GM10266 (cell line): ENCODE measurements at regions not wholly inside any gene's neighbourhood (a gene's known extent, or its start where the extent isn't known, plus 50 kb on each side); places are given as distances from the start of the nearest gene placed in this dataset.

ENCODE experiments used
- DNase-seq: peaks from one replicate; pipeline ENCODE4 v3.0.0; 2012; ENCODE audit errors: extremely low spot score
- CTCF ChIP-seq: IDR thresholded peaks from 2 replicates; pipeline ENCODE4 v1.5.1; 2012; ENCODE audit warnings: mild to moderate bottlenecking, low read depth; ENCODE audit not compliant: control insufficient read depth, insufficient read depth; ENCODE audit errors: missing control alignments

GRCh38 chr4:74667944-74668343, 126.4 kb downstream of the BTC start:
- no peak for TF ChIP-seq CTCF

DNA sequence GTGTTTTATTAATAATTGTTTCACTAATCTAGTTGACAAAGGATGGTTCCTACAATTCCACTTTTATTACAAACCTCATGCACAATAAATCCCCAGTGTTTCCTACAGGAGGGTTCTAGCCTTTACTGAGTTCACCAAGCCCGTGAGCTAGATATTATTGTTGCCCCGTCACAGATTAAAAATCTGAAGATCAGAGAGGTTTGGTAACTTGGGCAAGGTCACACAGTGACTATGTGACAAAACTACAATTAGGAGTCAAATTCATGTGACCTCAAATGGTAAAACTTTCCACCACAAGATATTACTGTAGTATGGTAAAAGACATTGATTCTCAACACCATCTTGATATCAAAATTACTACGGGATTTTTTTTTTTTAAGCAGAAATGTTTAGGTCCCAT, 124.6 kb downstream of the BTC start:
- TF ChIP-seq CTCF = no peak
- no peak for DNase-seq

More at GRCh38 chr4:74667944-74668343, 126.4 kb downstream of the BTC start:
- no peak for DNase-seq

DNA sequence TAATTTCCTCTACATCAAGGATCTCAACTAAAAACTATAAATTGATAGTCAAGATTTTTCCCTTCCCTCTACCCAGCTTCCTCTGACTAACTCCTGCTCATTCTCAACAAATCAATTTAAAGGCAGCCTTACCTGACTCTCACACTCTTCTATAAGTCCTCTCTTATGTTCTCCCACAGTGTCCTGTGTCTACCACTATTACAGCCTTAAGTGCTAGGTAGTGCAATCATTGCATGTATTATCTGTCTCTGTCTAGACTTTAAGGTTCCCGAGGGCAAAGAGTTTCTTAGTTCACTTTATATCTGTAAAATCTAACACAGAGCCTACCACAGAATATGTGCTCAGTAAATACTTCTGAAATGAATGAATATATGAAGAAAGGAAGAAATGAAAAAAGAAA, 123.7 kb downstream of the BTC start:
- DNase-seq = no peak
- TF ChIP-seq CTCF = no peak

DNA sequence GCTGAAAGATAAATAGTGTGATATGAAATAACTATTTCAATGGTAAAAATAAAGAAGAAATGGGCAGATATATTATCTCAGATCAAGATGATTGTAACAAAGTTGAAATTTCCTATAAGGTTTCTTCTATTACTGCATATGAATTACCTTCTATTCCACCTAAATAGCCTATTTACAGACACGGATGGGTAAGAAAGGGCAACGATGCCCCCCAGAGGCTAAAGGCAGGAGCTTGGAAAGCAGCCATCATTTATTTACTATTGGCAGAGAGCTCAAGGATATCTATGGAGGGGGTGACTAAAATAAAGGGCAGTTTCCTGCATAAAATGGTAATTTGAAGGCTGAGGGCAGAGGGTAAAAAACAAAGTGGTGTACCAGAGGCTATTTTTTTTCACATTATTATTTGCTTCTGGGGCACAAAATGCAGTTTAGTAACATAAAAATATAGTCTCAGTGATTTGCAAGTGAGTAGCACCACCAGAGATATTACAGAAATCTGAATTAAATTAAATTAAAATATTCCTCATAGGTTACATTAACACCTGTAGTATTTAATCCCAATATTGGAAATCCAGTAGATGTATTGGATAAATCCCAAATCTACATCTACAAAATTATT, 123.1 kb downstream of the BTC start:
- TF ChIP-seq CTCF = peak; percentile 43
- DNase-seq = peak; percentile 8

DNA sequence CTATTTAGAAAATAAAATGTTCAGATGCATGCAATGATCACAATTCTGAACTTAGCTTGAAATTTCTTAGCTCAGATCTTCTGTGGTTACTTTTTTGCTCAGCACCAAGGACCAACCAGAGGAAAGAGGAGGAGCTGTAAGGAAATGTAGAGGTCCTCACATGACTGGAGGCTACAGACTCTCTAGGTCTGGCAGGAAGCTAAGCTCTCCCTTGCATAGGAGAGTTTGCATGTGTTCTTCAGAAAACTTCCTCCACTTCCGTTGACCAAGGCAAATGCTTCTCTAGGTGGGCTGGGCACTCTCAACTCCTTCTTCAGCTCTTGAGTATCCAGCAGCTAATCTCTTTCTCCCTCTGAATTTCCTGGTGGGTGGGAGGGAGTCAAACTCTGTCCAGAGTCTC, 119.6 kb downstream of the BTC start:
- DNase-seq = no peak
- no peak for TF ChIP-seq CTCF

GRCh38 chr4:74675673-74676279, 118.5 kb downstream of the BTC start:
- peak; percentile 71 for TF ChIP-seq CTCF
- DNase-seq = peak; percentile 32

GRCh38 chr4:74682567-74683359, 111.6 kb downstream of the BTC start:
- TF ChIP-seq CTCF = no peak
- DNase-seq = no peak
